AG09309 (cell line): ENCODE measurements at regions not wholly inside any gene's neighbourhood (a gene's known extent, or its start where the extent isn't known, plus 50 kb on each side); places are given as distances from the start of the nearest gene placed in this dataset.

Source experiments
- DNase-seq: peaks from one replicate; pipeline ENCODE4 v3.0.0-alpha.2; 2010; ENCODE audit warnings: low read depth
- H3K4me3 ChIP-seq: 2 replicates; pipeline ENCODE4 v1.5.1; 2011; ENCODE audit warnings: mild to moderate bottlenecking, low read depth, low read length, moderate library complexity; ENCODE audit not compliant: control insufficient read depth
- CTCF ChIP-seq: IDR thresholded peaks from 2 replicates; pipeline ENCODE4 v1.5.1; 2011; ENCODE audit warnings: mild to moderate bottlenecking, low read depth, low read length, inconsistent platforms; ENCODE audit not compliant: insufficient read depth, control insufficient read depth; ENCODE audit errors: missing control alignments

DNA sequence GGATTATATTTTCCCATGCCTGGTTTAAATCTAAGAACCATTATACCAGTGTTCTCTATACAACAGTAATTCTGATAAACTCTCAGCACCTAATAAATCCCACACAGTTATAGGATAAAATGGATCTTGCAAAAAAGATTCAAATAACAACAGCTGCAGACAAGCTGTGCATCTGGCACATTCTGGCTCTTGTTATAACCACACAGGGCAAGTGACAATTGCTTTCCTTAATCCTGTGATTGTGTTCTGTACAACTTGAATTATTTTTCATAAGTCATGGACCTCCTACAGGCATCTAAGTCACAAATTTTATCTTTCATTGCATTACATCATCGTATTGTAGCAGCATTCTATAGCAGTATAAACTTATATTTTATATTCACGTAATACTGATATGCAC, 948.3 kb downstream of the SLITRK1 start:
- no peak for TF ChIP-seq CTCF
- no peak for DNase-seq

GRCh38 chr13:82925114-82925513, 957.2 kb downstream of the SLITRK1 start:
- no peak for TF ChIP-seq CTCF
- H3K4me3 ChIP-seq, result no peak overlapping the region
- no peak for DNase-seq

More for the DNA sequence above, 948.3 kb downstream of the SLITRK1 start:
- H3K4me3 ChIP-seq, result no peak overlapping the region

DNA sequence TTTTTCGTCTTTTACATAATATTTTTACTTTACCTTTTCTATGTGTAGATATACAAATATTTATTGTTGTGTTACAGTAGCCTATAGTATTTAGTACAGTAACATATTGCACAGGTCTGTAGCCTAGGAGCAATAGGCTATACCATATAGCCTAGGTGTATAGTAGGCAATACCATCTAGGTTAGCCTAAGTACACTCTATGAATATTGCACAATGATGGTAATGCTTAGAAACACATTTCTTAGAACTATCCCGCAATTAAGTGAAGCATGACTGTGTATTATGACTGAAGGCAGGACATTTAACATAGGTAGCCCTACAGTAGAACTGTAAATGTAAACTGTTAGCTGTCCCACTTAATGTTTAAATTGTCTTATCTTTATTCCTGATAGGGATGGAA, 964.3 kb downstream of the SLITRK1 start:
- H3K4me3 ChIP-seq, result no peak overlapping the region
- TF ChIP-seq CTCF, result no peak
- DNase-seq, result no peak

DNA sequence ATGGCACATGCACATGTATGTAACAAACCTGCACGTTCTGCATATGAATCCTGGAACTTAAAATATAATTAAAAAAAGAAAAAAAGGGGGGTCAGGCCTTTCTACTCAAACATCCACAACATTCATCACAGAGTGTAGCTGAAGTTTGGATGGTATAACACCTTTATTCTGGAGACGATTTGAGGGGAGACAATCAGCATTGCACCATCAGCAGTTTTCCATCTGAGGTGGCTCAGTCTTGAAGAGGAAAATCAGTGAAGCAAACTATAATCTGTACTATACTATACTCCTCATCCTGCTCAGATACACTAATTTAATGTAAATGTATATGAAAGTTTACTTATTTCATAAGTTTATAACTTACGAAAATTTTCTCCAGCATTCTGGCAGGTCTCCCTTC, 969.7 kb downstream of the SLITRK1 start:
- DNase-seq, result no peak
- TF ChIP-seq CTCF, result no peak
- no peak overlapping the region for H3K4me3 ChIP-seq

DNA sequence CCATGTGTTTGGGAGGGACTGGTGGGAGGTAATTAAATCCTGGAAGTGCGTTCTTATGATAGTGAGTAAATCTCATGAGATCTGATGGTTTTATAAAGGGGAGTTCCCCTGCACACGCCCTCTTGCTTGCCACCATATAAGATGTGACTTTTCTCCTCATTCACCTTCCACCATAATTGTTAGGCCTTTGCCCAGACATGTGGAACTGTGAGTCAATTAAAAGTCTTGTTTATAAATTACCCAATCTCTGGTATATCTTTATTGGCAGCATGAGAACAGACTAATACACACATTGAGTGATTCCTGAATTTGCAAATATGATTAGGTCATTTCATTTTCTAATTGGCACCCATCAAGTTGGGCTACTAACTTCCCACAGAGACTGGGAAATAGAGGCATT, 977.2 kb downstream of the SLITRK1 start:
- no peak for TF ChIP-seq CTCF
- no peak overlapping the region for H3K4me3 ChIP-seq
- DNase-seq, result no peak

DNA sequence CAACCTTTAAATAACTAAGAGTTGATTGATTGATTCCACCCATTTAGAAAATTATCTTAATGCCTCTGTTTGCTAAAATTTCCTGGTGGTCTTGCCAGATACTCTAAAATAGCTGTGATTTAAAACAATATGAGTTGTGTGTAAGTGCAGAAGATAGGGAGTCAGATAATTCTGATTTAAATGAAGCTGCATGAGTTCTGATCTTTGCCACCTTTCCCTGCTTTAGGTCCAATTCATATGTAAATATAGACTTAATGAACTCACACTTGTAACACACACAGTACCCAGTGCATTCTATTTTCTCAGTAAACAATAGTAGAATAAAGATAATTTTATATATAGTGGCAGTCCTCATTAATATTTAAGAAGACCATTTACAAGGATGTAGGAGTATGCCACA, 981.8 kb downstream of the SLITRK1 start:
- no peak for DNase-seq
- TF ChIP-seq CTCF, result no peak
- H3K4me3 ChIP-seq, result no peak overlapping the region

DNA sequence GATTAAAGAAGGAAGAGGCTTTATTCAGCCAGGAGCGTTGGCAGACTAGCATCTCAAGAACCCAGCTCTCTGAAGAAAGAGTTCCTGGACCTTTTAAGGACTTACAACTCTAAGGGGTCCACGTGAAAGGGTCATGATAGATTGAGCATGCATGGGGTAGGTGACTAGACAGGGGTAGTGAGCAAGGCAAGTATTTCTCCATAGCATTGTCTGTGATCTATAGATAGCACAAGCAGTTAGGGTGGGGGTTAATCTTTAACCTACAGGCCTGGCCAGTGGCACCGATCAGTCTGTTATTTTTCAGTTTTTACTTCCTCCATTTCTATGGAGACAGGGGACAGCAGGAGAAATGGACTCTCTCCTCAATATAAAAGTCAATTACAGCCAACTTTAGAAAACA, 983.7 kb downstream of the SLITRK1 start:
- no peak overlapping the region for H3K4me3 ChIP-seq
- no peak for DNase-seq
- TF ChIP-seq CTCF, result no peak
